Esophagus (tissue), 2 donors: ENCODE measurements at regions not wholly inside any gene's neighbourhood (a gene's known extent, or its start where the extent isn't known, plus 50 kb on each side); places are given as distances from the start of the nearest gene placed in this dataset.

Source experiments
- H3K27ac ChIP-seq, 2 donors: one replicate each; pipeline ENCODE4 v1.5.1; 2013; ENCODE audit warnings: low read depth in 2 of 2, mild to moderate bottlenecking in 2 of 2, inconsistent platforms in 1 of 2, low read length in 1 of 2, moderate library complexity in 1 of 2
- H3K27me3 ChIP-seq, 2 donors: one replicate each; pipeline ENCODE4 v1.6.1; 2013; ENCODE audit warnings: low read length in 2 of 2, control low read depth in 1 of 2, mild to moderate bottlenecking in 1 of 2; ENCODE audit not compliant: insufficient read depth in 2 of 2, control insufficient read depth in 1 of 2
- H3K36me3 ChIP-seq, 2 donors: one replicate each; pipeline ENCODE4 v1.6.1; 2013; ENCODE audit warnings: low read length in 1 of 2; ENCODE audit not compliant: control insufficient read depth in 2 of 2, insufficient read depth in 2 of 2
- H3K4me1 ChIP-seq, 2 donors: one replicate each; pipeline ENCODE4 v1.6.1; 2013; ENCODE audit warnings: low read length in 1 of 2; ENCODE audit not compliant: control insufficient read depth in 2 of 2, insufficient read depth in 2 of 2
- H3K4me3 ChIP-seq, 2 donors: one replicate each; pipeline ENCODE4 v1.5.1; 2013; ENCODE audit warnings: low read length in 2 of 2, mild to moderate bottlenecking in 2 of 2, low read depth in 1 of 2, moderate library complexity in 1 of 2
- H3K9me3 ChIP-seq, 2 donors: one replicate each; pipeline ENCODE4 v1.6.1; 2013; ENCODE audit warnings: mild to moderate bottlenecking in 2 of 2, low read depth in 1 of 2, low read length in 1 of 2, moderate library complexity in 1 of 2; ENCODE audit not compliant: control insufficient read depth in 2 of 2, insufficient read depth in 1 of 2
- WGBS, 2 donors: extraction: QIAGEN DNeasy Blood & Tissue Kit; methylation state at CpG; one replicate each; pipeline ENCODE4 v1.1.7; 2013; 5-methylcytosine and 5-hydroxymethylcytosine counted together
- donor health status: healthy with polysubstance abuse.
- donor health status: Bipolar disorder and iron deficiency.

- H3K4me1 ChIP-seq, result no peaks in the 10 kb centered on the region
- H3K36me3 ChIP-seq, result no peaks in the 10 kb centered on the region
- no peak overlapping the region for H3K27ac ChIP-seq
- no peak overlapping the region for H3K4me3 ChIP-seq
- H3K27me3 ChIP-seq, result no peaks in the 10 kb centered on the region
- H3K9me3 ChIP-seq, result no peaks in the 10 kb centered on the region
Observed at GRCh38 chr9:78788101-78788500, 491.2 kb downstream of the PSAT1 start.

- Histone ChIP-seq H3K4me1 (no peaks in the 10 kb centered on the region), H3K9me3 (no peaks in the 10 kb centered on the region), H3K4me3 (no peak overlapping the region), H3K27ac (no peak overlapping the region), H3K27me3 (no peaks in the 10 kb centered on the region), H3K36me3 (no peaks in the 10 kb centered on the region)
- WGBS, 2 donors, result 43 to 61% methylated on average over 2 of the region's 2 CpGs
Observed at GRCh38 chr9:78791779-78792178, 494.9 kb downstream of the PSAT1 start.

- Histone ChIP-seq H3K4me3 (no peak overlapping the region), H3K9me3 (no peaks in the 10 kb centered on the region), H3K27me3 (no peaks in the 10 kb centered on the region), H3K27ac (no peak overlapping the region), H3K36me3 (no peaks in the 10 kb centered on the region), H3K4me1 (no peaks in the 10 kb centered on the region)
- WGBS, 2 donors, result 38 to 52% methylated on average over 3 of the region's 3 CpGs
Observed at GRCh38 chr9:78792745-78793144, 495.8 kb downstream of the PSAT1 start.

- WGBS, 2 donors, result 91 to 97% methylated on average over 2 of the region's 2 CpGs
Observed at GRCh38 chr9:78805771-78806170, 508.8 kb downstream of the PSAT1 start.

GRCh38 chr9:78806492-78807160, 509.7 kb downstream of the PSAT1 start:
- Histone ChIP-seq H3K27ac (no peak overlapping the region), H3K36me3 (no peaks in the 10 kb centered on the region), H3K4me3 (no peak overlapping the region), H3K9me3 (no peaks in the 10 kb centered on the region), H3K27me3 (no peaks in the 10 kb centered on the region), H3K4me1 (no peaks in the 10 kb centered on the region)
- 72 to 74% methylated on average over 4 of the region's 4 CpGs for WGBS, 2 donors

More at GRCh38 chr9:78805771-78806170, 508.8 kb downstream of the PSAT1 start:
- Histone ChIP-seq H3K4me3 (no peak overlapping the region), H3K4me1 (no peaks in the 10 kb centered on the region), H3K27ac (no peak overlapping the region), H3K9me3 (no peaks in the 10 kb centered on the region), H3K27me3 (no peaks in the 10 kb centered on the region), H3K36me3 (no peaks in the 10 kb centered on the region)

GRCh38 chr9:78807286-78807685, 510.4 kb downstream of the PSAT1 start:
- Histone ChIP-seq H3K4me1 (no peaks in the 10 kb centered on the region), H3K36me3 (no peaks in the 10 kb centered on the region), H3K4me3 (no peak overlapping the region), H3K27ac (no peak overlapping the region), H3K27me3 (no peaks in the 10 kb centered on the region), H3K9me3 (no peaks in the 10 kb centered on the region)
- 76 to 79% methylated on average over 4 of the region's 4 CpGs for WGBS, 2 donors

- Histone ChIP-seq H3K36me3 (no peaks in the 10 kb centered on the region), H3K27ac (no peak overlapping the region), H3K4me3 (no peak overlapping the region), H3K9me3 (no peaks in the 10 kb centered on the region), H3K27me3 (no peaks in the 10 kb centered on the region), H3K4me1 (no peaks in the 10 kb centered on the region)
- WGBS, 2 donors, result 79 to 81% methylated on average over 3 of the region's 3 CpGs
Observed at GRCh38 chr9:78808048-78808447, 511.1 kb downstream of the PSAT1 start.

- Histone ChIP-seq H3K27ac (no peak overlapping the region), H3K36me3 (no peaks in the 10 kb centered on the region), H3K27me3 (no peaks in the 10 kb centered on the region), H3K4me1 (no peaks in the 10 kb centered on the region), H3K4me3 (no peak overlapping the region), H3K9me3 (no peaks in the 10 kb centered on the region)
- 78 to 83% methylated on average over 10 of the region's 10 CpGs for WGBS, 2 donors
Observed at GRCh38 chr9:78811622-78812276, 514.8 kb downstream of the PSAT1 start.

- Histone ChIP-seq H3K9me3 (no peaks in the 10 kb centered on the region), H3K27me3 (no peaks in the 10 kb centered on the region), H3K36me3 (no peaks in the 10 kb centered on the region), H3K4me3 (no peak overlapping the region), H3K4me1 (no peaks in the 10 kb centered on the region), H3K27ac (no peak overlapping the region)
- 83 to 88% methylated on average over 3 of the region's 3 CpGs for WGBS, 2 donors
Observed at GRCh38 chr9:78812665-78813064, 515.7 kb downstream of the PSAT1 start.

- Histone ChIP-seq H3K4me1 (no peaks in the 10 kb centered on the region), H3K27me3 (no peaks in the 10 kb centered on the region), H3K36me3 (no peaks in the 10 kb centered on the region), H3K4me3 (no peak overlapping the region), H3K9me3 (no peaks in the 10 kb centered on the region), H3K27ac (no peak overlapping the region)
- 82 to 86% methylated on average over 15 of the region's 15 CpGs for WGBS, 2 donors
Observed at GRCh38 chr9:78813602-78814180, 516.8 kb downstream of the PSAT1 start.
